ENCODE measurements at regions not wholly inside any gene's neighbourhood (a gene's known extent, or its start where the extent isn't known, plus 50 kb on each side); places are given as distances from the start of the nearest gene placed in this dataset.

GRCh38 chr2:58660046-58660445, 418.9 kb upstream of the FANCL start:
- TF ChIP-seq POLR2A (IDR thresholded peaks at IDR 0.05) = no peak
- no peak for TF ChIP-seq CTCF (IDR thresholded peaks at IDR 0.05)
